ENCODE measurements at regions not wholly inside any gene's neighbourhood (a gene's known extent, or its start where the extent isn't known, plus 50 kb on each side); places are given as distances from the start of the nearest gene placed in this dataset.

GRCh38 chr11:70625582-70626518 lies 227.5 kb downstream of the CTTN start:
- H3K79me2 ChIP-seq (ENCODE audit: insufficient read depth): no peaks in the 10 kb centered on the region
- CTCF ChIA-PET: interaction anchor here (1.1 kb wide), 1 partner anchor 15 kb away, joined by 6 read pairs; no protein-coding TSS in a partner anchor
- peak; percentile 80 for DNase-seq
- H3K4me2 ChIP-seq: no peak overlapping the region
- H3K36me3 ChIP-seq (replicated peaks in 1 of 2; ENCODE audit: control insufficient read depth in 1 of 2, insufficient read depth in 2 of 2, low read length in 1 of 2): no peaks in the 10 kb centered on the region
- H3K4me1 ChIP-seq (ENCODE audit: control insufficient read depth in 1 of 2, insufficient read depth in 2 of 2, low read depth in 1 of 2, low read length in 1 of 2): peaks cover 0 to 24% of the 10 kb centered on the region in 2 experiments; a peak in 1 of 4 replicates
- H3K27ac ChIP-seq (ENCODE audit: low read depth in 2 of 2, low read length in 1 of 2): no peak overlapping the region; a peak in 1 of 4 replicates
- no peak for TF ChIP-seq SMC3 (IDR thresholded peaks at IDR 0.05; ENCODE audit: low read depth, low read length)
- no peak for TF ChIP-seq USF2 (IDR thresholded peaks at IDR 0.05; ENCODE audit: borderline replicate concordance, low read depth, low read length)
- no peak for TF ChIP-seq JUND (IDR thresholded peaks at IDR 0.05)
- TF ChIP-seq ZBTB33 (IDR thresholded peaks at IDR 0.05; ENCODE audit: borderline replicate concordance, low read depth): no peak
- no peak for TF ChIP-seq MAX (IDR thresholded peaks at IDR 0.05; ENCODE audit: low read depth)
- no peak for TF ChIP-seq EZH2phosphoT487 (IDR thresholded peaks at IDR 0.05; ENCODE audit: borderline replicate concordance, low read depth)
- no peak for TF ChIP-seq ELF1 (IDR thresholded peaks at IDR 0.05)
- TF ChIP-seq CHD2 (IDR thresholded peaks at IDR 0.05; ENCODE audit: low read length, partially characterized antibody): no peak
- no peak for TF ChIP-seq RFX5 (IDR thresholded peaks at IDR 0.05; ENCODE audit: low read length)
- no peak for TF ChIP-seq USF1 (IDR thresholded peaks at IDR 0.05; ENCODE audit: borderline replicate concordance, low read depth)
- TF ChIP-seq EP300 (IDR thresholded peaks at IDR 0.05; ENCODE audit: borderline replicate concordance in 1 of 2, low read depth in 1 of 2, low read length in 1 of 2): no peak
- TF ChIP-seq TEAD4 (IDR thresholded peaks at IDR 0.05; ENCODE audit: borderline replicate concordance, insufficient read depth): no peak
- TF ChIP-seq REST (IDR thresholded peaks at IDR 0.05; ENCODE audit: low read depth, low read length): no peak
- no peak for TF ChIP-seq MXI1 (IDR thresholded peaks at IDR 0.05; ENCODE audit: low read depth, low read length)
- H3K9me2 ChIP-seq: no peaks in the 10 kb centered on the region
- no peaks in the 10 kb centered on the region for H3F3A ChIP-seq (replicated peaks; ENCODE audit: insufficient read depth)
- H3K9me3 ChIP-seq: no peaks in the 10 kb centered on the region
- WGBS (ENCODE audit: low lambda C conversion rate): 37% methylated on average over 15 of the region's 20 CpGs
- no peak overlapping the region for H3K4me3 ChIP-seq (ENCODE audit: low read depth in 2 of 2, low read length in 1 of 2)
- H3K9ac ChIP-seq: no peak overlapping the region
- H2AFZ ChIP-seq (ENCODE audit: low read depth): no peak overlapping the region
- H3K27me3 ChIP-seq (ENCODE audit: insufficient read depth): no peaks in the 10 kb centered on the region
- H4K20me1 ChIP-seq (ENCODE audit: insufficient read depth): no peaks in the 10 kb centered on the region
- POLR2A ChIA-PET: interaction anchor here (1.3 kb wide), 1 partner anchor 15 kb away, joined by 5 read pairs; no protein-coding TSS in a partner anchor

Measured in SK-N-SH (cell line).